OCI-LY7 (cell line): ENCODE measurements at regions not wholly inside any gene's neighbourhood (a gene's known extent, or its start where the extent isn't known, plus 50 kb on each side); places are given as distances from the start of the nearest gene placed in this dataset.

Experiments
- CTCF ChIP-seq: fragments of 200-600 bp; sonication (generic); conservative IDR thresholded peaks from 2 replicates; pipeline ENCODE4 v1.5.1; 2014; ENCODE audit warnings: mild to moderate bottlenecking, antibody characterized with exemption, low read length, moderate library complexity, mixed read lengths
- EZH2phosphoT487 ChIP-seq: fragments of 200-600 bp; sonication (generic); IDR thresholded peaks from 2 replicates; pipeline ENCODE4 v1.6.1; 2018; ENCODE audit warnings: low read depth, borderline replicate concordance, mild to moderate bottlenecking, mixed run types, antibody characterized with exemption, low read length, moderate library complexity, mixed read lengths

GRCh38 chr18:57890266-57890665, 87.2 kb upstream of the ATP8B1 start:
- TF ChIP-seq CTCF (no peak), EZH2phosphoT487 (no peak)
